NCI-H2171 (cell line): ENCODE measurements at regions not wholly inside any gene's neighbourhood (a gene's known extent, or its start where the extent isn't known, plus 50 kb on each side); places are given as distances from the start of the nearest gene placed in this dataset.

ENCODE experiments used
- DNase-seq: peaks from one replicate; lab custom pipeline; 2025; lab: John Stamatoyannopoulos, UW

- no peak for DNase-seq
Observed at GRCh38 chr2:240209493-240209892, 69.0 kb upstream of the OTOS start.

- no peak for DNase-seq
Observed at GRCh38 chr2:240210198-240210965, 69.9 kb upstream of the OTOS start.

GRCh38 chr2:240211096-240211495 lies 70.6 kb upstream of the OTOS start:
- DNase-seq: no peak

GRCh38 chr2:240211598-240212424 lies 71.4 kb upstream of the OTOS start:
- DNase-seq: no peak

GRCh38 chr2:240212425-240213225 lies 72.2 kb upstream of the OTOS start:
- DNase-seq: no peak

GRCh38 chr2:240213226-240213475 lies 72.7 kb upstream of the OTOS start:
- DNase-seq: no peak

- no peak for DNase-seq
Observed at GRCh38 chr2:240213476-240214421, 73.3 kb upstream of the OTOS start.

- no peak for DNase-seq
Observed at GRCh38 chr2:240214790-240215675, 74.6 kb upstream of the OTOS start.

GRCh38 chr2:240215676-240216051 lies 75.2 kb upstream of the OTOS start:
- DNase-seq: no peak

GRCh38 chr2:240216167-240216566 lies 75.7 kb upstream of the OTOS start:
- DNase-seq: no peak

- DNase-seq: no peak
Observed at GRCh38 chr2:240217431-240218301, 77.2 kb upstream of the OTOS start.

- DNase-seq: no peak
Observed at GRCh38 chr2:240219208-240219890, 78.9 kb upstream of the OTOS start.

GRCh38 chr2:240220371-240220770 lies 79.9 kb upstream of the OTOS start:
- no peak for DNase-seq

GRCh38 chr2:240223631-240224030 lies 83.2 kb upstream of the OTOS start:
- DNase-seq: no peak

- DNase-seq: no peak
Observed at GRCh38 chr2:240224676-240225075, 84.2 kb upstream of the OTOS start.

- DNase-seq: no peak
Observed at GRCh38 chr2:240225131-240225530, 84.7 kb upstream of the OTOS start.

GRCh38 chr2:240225660-240226475 lies 85.4 kb upstream of the OTOS start:
- DNase-seq: no peak
